Pulmonary artery endothelial cell (primary cell): ENCODE measurements at regions not wholly inside any gene's neighbourhood (a gene's known extent, or its start where the extent isn't known, plus 50 kb on each side); places are given as distances from the start of the nearest gene placed in this dataset.

ENCODE experiments used
- DNase-seq: peaks from one replicate; pipeline ENCODE4 v3.0.0-alpha.2; 2011; ENCODE audit warnings: low read depth, low spot score

DNA sequence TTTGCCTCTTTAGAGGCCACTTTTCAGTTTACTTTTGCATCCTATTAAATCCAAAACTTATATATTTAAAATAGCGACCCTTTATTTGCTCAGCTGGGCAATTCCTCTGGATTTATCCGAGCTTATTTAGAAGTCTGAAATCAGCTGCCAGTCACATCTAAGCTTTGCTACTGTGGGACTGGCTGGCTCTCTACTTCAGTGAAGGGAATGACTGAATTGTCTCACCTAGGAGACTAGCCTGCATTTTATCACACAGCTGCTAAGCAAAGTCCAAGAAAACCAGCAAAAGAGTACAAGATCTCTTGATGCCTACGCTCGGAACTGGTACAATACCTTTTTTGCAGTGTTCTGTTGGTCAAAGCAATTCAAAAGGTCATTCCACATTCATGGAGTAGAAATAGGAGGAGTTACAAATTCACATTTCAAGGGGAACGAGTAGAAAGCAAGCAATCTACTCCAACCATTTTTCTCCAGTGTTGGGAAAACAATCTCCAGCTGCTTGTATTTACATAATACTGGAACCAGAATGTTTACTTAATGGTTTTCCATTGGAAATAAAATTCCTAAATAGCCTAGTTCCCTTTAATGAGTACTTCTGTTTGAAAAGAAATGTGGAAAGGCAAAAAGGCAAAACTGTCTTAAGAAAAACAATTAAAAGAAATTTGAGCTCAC lies 160.2 kb downstream of the MAGEB5 start:
- no peak for DNase-seq

GRCh38 chrX:26375346-26375745 lies 159.4 kb downstream of the MAGEB5 start:
- DNase-seq, result no peak

- DNase-seq, result no peak
Observed at GRCh38 chrX:26373829-26374228, 157.9 kb downstream of the MAGEB5 start.

DNA sequence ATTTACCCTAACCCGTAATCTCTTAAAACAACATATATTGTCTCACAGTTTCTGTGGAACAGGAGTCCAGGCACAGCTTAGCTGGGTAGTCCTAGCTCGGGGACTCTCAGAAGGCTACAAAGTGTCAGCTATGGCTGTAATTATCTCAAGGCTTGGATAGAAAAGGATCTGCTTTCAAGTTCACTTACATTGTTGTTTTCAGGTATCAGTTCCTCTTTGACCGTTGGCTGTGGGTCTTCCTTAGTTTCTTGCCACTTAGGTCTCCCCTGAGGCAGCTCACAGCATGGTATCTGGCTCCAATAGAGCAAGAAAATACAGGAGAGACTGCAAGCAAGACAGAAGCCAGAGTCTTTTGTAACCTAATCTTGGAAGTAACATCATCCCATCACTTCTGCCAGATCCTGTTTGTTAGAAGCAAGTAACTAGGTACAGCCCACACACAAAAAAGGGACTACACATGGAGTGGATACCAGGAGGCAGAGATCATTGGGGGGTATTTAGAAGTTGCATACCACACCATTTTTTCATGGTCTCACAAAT lies 137.0 kb downstream of the MAGEB5 start:
- no peak for DNase-seq

GRCh38 chrX:26347171-26347570 lies 131.2 kb downstream of the MAGEB5 start:
- DNase-seq, result no peak

DNA sequence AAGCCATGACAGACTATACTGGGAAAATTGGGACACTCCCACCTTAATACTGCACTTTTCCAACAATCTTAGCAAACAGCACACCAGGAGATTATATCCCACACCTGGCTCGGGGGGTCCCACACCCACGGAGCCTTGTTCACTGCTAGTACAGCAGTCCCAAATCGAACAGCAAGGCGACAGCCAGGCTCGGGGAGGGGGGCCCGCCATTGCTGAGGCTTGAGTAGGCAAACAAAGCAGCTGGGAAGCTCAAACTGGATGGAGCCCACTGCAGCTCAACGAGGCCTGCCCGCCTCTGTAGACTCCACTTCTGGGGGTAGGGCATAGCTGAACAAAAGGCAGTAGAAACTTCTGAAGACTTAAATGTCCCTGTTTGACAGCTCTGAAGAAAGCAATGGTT lies 118.3 kb downstream of the MAGEB5 start:
- no peak for DNase-seq

DNA sequence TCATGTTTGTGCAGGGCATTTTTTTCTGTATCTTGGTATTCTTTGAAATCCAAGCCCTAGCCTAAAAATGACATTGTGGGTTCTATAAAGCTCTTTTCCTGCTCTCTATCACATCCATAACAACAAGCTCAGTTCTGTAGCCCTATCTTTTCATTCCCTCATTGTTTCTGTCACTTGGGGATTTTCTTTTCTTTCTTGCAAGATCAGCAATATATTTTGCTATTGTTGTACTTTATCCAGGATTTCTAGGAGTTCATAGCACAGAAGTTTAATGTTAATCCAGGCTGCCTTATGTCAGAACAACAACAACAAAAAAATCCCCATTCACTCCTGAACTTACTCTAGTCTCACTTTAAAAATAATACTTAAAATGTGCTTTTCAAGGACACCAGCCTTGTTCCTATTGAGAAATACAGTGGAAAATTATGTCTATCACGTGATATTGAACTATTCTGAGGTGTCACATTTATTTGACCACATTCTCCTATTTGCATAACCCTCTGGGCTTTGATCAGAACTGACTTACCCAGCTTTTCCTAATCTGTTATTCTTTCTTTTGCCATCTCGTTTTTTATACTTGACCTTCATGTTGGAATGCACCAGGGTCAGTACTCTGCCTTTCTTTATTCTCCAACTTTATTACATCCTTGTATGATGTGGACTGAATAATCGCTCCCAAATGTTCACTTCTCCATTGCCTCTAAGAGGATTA lies 112.8 kb downstream of the MAGEB5 start:
- DNase-seq, result no peak

GRCh38 chrX:26309262-26309661 lies 93.3 kb downstream of the MAGEB5 start:
- DNase-seq, result no peak

- peak; percentile 2 for DNase-seq
Observed at GRCh38 chrX:26295425-26295824, 79.5 kb downstream of the MAGEB5 start.

DNA sequence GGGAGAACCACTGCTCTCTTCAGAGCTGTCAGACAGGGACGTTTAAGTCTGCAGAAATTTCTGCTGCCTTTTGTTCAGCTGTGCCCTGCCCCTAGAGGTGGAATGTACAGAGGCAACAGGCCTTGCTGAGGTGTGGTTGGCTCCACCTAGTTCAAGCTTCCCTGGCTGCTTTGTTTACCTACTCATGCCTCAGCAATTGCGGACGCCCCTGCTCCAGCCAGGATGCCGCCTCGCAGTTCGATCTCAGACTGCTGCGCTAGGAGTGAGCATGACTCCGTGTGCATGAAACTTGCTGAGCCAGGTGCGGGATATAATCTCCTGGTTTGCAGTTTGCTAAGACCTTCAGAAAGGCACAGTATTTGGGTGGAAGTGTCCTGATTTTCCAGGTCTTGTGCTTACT lies 70.9 kb downstream of the MAGEB5 start:
- DNase-seq, result no peak
